DMS 273 (cell line): ENCODE measurements at regions not wholly inside any gene's neighbourhood (a gene's known extent, or its start where the extent isn't known, plus 50 kb on each side); places are given as distances from the start of the nearest gene placed in this dataset.

Source experiments
- DNase-seq: peaks from one replicate; lab custom pipeline; 2025; ENCODE audit not compliant: unreplicated experiment; lab: John Stamatoyannopoulos, UW

DNA sequence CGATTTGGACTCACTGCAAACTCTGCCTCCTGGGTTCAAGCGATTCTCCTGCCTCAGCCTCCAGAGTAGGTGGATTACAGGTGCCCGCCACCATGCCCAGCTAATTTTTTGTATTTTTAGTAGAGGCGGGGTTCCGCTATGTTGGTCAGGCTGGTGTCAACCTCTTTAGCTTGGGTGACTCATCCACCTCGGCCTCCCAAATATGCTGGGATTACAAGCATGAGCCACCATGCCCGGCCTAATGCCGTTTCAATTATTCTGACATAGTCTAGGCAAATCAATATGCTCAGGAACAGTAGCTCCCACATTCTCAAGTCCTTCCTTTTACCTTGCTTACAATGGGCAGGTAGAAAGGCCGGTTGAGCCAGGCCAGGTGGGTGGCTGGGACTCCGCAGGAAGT lies 82.0 kb upstream of the EEA1 start:
- DNase-seq, result no peak

DNA sequence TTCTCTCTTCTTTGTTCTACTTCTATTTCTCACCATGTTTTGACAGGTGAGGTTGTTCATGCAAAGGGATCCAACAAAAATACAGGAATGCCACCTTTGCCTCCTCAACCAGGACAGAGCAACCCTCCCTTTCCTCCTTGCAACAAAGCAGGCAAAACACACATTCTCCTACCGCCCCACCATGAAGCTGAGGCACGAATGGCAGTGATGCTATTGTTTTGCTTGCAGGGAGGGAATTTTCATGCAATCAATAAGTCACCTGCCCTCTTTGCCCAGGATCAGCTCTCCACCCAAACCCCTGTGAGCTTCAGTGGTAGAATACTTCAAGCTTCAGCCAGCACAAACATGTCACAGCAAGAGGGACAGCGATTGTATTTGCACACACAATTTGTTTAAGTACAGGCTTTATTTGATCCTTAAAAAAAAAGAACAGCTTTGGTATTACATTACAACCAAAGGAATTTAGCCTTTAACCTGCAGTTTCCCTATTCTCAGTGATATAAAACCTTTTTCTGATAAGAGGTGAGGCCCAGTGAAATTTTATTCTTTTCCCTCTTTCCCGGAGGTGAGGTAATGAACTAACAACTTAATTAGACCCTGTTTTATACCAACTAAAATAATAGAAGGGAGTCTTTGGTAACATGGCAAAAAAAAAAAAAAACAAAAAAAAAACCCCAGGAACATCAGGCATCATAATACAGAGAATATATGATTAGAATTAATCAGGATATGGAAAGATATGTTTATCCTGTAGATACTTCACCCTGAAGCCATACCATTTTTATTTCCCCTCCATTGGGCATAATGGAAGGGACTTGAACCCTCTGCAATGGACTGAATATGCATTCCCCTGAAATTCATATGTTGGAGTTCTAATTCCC lies 87.0 kb upstream of the EEA1 start:
- DNase-seq, result no peak

DNA sequence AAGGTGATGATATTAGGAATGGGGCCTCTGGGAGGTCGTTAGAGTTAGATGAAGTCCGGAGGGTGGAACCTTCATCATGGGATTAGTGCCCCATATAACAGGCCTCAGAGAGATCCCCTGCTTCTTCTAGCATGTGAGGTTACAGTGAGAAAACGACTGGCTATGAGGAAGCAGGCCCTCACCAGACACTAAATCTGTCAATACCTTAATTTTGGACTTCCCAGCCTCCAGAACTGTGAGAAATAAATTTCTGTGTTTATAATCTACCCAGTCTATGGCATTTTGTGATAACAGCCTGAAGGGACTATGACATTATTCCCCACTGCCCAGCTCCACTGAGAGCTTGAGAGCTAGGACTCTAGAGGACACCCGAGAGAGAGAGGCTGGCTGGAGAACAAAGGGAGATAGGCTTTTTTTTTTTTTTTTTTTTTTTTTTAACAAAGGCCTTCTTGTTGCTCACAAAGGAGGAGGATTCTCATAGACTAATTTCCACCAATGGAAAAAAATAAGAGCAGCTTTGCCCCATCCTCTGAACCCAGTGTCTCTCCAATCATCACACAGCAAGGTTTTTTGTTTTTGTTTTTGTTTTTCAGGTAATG lies 87.8 kb upstream of the EEA1 start:
- no peak for DNase-seq

DNA sequence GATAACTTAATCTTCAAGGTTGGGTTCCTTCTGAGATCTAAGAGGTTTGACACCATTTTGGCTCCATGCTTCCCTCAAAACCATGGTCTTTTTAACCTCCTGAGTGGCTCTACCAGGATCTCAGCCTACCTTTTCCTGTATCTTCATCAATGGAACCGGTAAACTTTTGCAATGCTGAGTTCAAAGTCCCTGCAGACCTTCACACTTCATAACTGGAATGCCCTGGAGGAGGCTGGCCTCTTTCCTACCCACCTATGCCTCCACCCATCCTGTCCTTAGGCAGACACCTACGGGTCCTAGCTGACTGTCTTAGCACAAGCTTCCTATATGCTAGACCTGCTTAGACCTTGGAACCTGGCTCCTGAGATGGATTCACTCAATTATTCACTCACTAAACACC lies 89.5 kb upstream of the EEA1 start:
- no peak for DNase-seq

DNA sequence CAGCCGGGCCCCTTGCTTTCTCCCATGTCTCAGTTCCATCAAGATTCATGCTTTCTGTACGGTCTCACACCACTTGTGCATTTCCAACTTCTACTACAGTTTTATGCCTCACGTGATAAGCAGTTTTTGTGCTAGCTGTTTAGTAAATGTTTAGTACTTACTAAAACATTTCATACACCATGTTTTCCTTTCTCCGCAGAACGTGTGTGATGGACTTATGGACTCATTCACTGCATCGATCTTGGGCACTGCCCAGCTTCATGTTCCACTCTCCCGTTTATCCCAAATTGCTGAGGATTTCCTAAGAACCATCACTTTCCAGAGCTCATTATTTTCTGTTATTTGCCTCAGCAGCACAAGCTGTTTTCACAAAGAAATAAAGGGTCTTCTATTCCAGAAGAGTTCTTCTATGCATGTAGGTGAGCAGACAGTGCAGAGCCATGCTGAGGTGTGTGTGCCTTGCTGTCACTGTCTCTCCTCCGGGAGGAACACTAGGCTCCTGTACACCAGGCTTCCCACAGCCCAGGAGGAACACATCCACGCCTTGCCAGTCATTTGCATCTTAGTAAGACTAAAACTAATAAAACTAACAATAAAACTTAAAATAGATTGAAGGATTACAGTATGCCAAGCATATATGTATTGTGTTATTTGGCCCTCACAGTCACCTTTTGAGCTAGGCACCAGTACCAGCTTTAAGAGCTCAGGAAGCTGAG lies 90.3 kb upstream of the EEA1 start:
- no peak for DNase-seq

DNA sequence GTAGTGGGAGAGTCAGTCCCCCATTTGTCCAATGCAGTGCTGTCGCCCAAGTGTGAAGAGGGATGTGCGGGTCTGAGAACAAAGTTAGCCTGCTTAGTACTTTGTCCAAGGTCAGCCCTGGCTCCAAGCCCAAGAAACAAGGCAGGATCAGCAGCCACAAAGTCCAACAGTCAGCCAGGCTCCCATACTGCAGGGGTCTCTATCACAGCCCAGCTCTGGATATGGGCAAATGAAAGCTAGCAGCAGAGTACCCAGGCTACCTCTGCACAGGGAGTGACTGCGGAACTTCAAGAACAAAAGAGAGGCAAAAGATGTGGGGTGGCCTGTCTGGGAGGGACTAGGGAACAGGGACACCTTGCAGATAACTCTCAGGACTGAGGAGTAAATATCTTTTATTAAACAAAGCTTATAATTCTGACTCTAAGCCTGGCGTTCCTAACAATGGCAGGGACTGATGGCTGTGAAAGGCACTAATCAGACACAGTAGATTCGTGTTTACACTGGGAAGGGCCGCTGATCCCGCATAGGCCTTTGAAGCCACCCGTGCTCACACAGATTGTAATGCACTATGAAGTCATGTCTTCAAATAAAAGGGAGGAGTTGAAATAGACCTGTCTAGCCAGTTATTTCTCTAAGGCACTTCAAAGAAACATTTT lies 91.0 kb upstream of the EEA1 start:
- no peak for DNase-seq

DNA sequence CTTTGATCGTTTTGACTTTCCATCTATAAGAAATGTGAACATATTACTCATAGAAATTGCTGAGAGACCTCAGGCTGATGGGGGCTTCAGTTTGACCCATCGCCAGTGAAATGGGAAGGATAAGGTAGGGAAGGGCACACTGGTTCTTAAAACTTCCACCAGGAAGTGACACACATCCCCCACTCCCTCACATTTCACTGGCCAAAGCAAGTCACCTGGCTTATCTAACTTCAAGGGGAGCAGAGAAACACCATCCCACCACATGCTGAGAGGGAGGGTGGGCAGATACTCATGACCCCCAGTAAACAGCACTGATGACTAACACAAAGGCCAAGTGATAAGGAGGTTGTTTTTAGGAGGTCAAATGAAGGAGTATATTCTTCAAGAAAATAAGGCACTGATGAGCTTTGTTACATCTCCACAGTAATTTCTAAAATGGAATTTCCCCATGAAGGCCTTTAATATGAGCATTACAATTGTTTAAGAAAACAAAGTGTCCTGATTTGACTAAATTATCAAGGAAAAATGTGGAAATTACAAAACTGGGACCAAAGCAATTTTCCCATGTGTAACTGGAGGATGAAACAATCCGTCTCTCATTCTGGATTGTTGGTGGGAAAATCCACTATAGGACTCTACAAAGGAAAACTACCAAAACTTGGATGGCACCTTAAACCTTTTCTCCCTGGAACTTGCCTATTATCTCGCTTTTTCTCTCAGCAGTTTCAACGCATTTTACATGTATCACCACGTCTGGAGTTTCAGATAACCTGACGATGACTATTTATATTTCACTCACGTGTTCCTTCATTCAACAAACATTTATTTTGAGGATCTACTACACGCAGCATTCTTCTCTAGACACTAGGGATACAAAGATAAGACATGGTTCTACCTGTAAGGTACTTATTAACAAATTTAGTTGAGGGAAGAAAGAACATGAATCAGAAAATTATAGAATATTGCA lies 91.8 kb upstream of the EEA1 start:
- no peak for DNase-seq

DNA sequence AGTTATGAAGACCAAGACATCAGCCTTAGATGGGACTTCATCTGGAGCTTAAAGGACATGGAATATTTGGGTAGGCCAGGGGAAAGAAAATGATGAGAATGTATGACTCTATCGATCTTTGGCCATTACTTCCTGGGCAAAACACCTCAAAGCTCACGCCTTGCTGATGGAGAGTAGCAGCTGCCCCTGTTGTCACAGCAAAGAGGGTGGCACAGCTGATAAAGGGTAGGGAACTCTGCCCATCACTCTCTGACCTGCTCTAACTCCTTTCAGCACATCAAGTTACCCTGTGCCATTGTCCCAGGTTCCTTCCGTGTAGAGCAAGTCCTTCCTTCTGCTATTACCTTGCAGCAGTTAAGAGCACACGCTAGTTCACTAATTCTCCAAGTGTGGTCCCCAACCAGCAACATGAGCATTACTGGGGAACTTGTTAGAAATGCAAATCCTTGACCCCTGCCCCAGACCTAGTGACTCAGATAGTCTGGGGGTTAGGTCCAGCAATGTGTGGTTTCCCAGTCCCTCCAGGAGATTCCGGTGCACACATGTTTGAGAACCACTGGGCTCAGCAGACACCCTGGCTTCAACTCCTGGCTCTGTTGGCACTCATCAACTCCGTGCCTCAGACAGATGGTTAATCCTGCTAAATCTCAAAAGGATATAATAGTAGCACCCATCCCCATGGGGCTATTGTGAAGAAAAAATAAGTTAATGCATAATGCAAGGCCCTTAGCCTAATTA lies 93.7 kb upstream of the EEA1 start:
- DNase-seq, result no peak

DNA sequence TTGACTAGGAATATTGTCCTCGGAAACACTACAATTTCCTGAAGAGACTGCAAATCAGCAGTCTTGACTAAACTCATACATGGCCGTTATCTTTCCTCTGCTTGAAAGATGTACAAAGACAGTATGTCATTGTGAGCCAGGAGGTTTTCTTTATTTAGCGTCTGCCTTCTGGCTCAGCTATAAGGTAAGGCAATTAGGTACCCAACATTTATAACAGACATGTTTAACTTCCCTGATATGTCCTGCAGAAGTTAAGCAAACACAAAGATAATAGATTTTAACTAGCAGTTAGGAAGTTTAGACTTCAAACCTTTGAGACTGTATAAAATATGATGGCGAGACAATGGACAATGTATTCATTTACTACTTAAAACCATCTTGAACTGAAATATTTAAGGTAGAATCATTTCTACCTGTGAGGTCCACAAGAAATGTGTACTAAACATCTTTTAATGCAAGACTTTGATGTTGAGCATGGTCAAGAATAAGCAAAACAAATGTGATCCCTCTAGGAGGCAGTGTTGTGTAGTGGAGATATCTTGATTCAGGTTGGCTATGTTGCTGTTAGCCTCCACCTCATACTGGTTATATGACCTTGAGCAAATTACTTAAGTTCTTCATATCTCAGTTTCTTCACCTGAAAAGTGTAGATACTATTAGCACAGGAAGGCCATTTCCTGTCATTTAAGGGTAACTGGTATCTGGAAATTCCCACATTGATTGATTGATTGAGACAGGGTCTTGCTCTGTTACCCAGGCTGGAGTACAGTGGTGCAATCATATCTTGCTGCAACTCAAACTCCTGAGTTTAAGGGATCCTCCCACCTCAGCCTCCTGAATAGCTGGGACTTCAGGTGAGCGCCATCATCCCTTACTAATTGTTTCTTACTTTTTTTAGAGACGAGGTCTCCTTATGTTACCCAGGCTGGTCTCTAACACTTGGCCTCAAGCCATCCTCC lies 96.3 kb upstream of the EEA1 start:
- peak; percentile 60 for DNase-seq

DNA sequence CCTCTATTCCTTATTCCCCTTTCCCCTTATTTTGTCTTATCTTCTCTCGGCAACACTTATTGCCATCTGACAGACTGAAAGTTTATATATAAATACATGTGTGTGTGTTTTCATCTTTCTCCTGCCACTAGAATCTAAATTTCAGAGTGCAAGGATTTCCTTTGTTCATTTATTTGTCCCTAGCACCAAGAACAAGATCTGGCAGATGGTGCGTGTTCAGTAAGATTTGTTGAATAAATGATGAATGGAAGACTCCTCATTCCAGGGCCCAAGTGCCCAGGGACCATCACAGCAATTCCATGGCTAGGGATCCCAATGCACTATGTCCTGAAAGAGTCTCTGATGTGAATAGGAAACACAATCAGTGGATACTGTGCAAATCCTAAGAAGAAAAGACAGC lies 97.9 kb upstream of the EEA1 start:
- no peak for DNase-seq

DNA sequence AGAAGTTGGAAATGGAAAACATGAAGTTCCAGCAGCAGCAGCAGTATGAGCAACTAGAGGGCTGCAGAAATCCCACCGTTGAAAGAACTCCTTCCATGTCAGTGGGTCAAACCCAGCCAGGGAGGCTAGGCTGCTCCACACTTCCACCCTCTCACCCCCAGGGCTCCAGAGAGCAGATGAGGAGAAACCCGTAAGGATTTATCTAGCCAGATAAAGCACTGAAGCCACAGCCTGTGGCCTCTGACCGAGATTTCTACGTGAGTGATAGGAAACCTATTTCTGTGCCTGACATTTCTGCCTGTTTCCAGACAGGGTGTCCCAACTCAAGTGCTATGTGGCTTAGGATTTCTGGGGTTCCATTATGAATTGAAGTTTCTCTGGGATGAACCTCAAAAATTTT lies 100.0 kb upstream of the EEA1 start:
- DNase-seq, result no peak

DNA sequence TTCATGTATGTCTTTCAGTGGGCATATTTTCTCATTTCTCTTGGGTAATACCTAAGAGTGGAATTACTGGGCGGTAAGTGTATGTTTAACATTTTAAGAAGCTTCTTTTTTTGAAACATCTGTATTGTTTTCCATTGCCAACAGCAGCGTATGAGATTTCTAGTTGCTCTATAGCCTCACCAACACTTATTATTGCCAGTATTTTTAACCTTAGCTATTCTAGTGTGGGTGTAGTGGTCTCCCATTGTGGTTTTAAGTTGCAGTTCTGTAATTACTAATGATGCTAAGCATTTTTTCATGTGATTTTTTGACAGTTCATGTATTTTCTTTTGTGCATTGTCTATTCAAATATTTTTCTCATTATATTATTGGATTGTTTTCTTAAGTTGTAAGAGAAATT lies 101.9 kb upstream of the EEA1 start:
- DNase-seq, result no peak

DNA sequence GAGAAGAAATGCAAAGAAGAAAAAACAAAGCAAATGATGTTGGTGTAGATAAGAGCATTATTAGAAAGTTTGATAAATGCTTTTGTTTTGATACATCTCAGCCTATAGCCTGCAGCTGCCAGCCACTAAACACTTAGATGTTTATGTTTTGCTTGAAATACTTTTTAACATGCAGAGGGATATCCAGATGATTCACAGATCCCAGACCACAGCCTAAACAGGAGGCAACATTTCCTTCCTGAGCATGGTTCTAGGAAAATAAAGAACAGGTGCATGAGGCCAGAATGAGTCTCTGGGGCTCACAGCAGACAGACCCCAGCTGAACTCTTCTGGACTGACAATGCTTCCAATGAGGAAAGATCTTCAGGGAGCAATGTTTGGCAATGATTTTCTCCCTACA lies 103.7 kb upstream of the EEA1 start:
- DNase-seq, result no peak

DNA sequence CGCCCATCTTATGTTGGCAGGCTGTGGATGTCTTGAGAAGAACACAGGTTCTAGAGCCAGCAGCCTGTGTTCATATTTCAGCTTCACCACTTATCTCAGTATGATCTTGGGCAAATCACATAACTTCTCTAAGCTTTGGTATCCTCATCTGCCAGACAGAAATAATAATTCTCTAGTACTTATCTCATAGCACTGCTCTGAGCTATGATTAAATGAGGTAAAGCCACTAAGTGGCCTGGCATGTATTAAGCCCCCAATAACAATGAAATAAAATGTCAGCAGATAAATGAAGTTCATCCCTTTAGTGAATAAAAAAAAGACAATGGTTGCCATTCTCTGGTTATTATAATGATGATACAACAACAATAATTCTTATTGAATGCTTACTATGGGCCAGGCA lies 104.9 kb upstream of the EEA1 start:
- no peak for DNase-seq

DNA sequence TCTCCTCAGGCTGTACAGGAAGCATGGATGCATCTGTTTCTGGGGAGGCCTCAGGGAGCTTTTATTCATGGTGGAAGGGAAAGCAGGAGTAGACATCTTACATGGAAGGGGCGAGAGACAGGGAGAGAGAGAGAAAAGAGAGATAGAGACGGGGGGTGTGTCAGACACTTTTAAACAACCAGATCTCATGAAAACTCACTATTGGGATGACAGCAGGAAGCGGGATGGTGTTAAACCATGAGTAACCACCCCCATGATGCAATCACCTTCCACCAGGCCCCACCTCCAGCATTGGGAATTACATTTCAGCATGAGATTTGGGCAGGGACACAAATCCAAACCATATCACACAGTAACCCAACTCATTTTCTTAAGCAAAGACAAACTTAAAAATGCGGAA lies 110.0 kb upstream of the EEA1 start:
- DNase-seq, result no peak

DNA sequence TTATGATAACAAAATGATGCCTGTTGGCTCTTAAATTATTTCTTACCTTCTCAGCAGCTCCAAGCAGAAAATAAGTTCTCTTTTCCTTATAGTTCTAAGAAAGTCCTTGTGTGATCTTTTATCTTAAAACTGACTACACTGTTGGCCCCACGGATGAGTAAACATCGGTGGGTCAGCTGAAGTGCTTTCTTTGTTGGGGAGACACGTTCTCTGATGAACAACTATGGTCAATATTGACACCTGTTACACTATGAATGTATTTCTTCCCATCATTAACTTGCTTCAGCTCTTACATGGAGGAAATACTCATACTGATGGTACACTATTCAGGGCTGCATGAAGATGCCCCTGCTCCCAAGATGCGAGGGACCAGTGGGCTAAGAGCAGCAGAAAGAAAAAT lies 110.8 kb upstream of the EEA1 start:
- no peak for DNase-seq

DNA sequence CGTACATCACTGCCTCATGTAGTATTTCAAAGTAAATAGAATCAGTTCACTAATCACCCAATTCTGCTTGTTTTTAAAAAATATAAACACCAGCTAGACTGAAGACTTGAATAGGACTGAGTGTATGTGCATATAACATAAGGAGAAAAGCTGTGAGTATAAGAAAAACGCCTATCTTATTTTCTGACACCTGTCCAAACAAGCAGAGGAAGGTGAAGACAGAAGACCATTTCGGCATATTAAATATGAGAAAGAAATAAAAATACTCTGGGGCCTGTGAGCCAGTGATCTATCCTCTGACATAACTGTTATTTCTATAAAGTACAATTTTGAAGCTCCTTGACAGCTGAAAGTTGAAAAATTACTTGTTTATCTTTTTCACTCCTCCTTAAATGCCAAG lies 111.3 kb upstream of the EEA1 start:
- no peak for DNase-seq

DNA sequence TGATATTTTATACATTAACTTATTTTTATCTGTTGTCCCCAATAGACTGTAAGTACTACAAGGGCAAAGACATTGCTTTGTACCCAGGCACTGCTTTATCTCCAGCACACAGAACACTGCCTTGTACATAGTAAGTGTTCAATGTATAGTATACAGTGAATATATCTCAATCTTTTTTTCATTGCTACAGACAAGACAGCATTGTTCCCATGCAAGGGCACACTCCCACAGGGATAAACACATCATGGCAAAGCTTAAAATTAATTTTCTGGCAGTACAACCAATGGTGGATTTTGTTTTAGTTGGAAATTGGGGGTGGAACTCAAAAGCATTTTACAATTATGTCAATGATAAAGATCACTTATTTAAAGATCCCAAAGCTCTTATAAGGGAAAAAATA lies 112.3 kb upstream of the EEA1 start:
- DNase-seq, result no peak

DNA sequence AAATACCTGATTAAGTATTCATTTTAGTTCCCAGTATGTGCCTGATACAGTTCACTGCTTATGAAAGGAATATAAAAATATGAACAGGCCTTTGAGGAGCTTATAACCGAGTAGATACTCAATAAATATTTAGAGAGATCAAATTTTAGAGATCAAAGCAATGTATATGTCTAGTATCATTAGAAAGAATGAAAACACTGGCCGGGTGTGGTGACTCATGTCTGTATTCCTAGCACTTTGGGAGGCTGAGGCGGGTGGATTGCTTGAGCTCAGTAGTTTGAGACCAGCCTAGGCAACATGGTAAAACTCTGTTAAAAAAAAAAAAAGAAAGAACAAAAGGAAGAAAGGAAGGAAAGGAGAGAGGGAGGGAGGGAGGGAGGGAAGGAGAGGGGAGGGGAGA lies 113.2 kb upstream of the EEA1 start:
- no peak for DNase-seq
